ENCODE measurements at regions not wholly inside any gene's neighbourhood (a gene's known extent, or its start where the extent isn't known, plus 50 kb on each side); places are given as distances from the start of the nearest gene placed in this dataset.
A peak's percentile ranks its signal among the peaks of the same experiment; 100 is the strongest.

DNA sequence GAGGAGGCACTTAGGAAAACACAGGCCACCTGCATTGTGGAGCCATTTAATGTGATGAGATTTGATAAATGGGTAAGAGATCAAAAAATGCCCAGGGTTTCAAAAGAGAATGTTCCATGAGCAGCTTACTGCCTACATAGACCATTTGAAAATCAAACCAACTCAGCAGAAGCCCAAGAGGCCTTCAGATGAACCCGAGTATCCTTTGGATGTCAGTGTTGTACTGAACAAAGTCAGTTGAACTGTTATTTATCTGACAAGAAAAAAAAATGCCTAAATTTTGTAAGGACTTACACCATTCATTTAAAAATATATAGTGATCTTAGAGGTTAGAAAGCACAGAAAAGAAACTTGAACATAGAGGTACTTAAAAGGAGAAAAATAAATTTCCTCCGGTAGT lies 381.7 kb downstream of the ZFHX3 start:
- TF ChIP-seq, protein P1, sequence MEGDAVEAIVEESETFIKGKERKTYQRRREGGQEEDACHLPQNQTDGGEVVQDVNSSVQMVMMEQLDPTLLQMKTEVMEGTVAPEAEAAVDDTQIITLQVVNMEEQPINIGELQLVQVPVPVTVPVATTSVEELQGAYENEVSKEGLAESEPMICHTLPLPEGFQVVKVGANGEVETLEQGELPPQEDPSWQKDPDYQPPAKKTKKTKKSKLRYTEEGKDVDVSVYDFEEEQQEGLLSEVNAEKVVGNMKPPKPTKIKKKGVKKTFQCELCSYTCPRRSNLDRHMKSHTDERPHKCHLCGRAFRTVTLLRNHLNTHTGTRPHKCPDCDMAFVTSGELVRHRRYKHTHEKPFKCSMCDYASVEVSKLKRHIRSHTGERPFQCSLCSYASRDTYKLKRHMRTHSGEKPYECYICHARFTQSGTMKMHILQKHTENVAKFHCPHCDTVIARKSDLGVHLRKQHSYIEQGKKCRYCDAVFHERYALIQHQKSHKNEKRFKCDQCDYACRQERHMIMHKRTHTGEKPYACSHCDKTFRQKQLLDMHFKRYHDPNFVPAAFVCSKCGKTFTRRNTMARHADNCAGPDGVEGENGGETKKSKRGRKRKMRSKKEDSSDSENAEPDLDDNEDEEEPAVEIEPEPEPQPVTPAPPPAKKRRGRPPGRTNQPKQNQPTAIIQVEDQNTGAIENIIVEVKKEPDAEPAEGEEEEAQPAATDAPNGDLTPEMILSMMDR (conservative IDR thresholded peaks at IDR 0.05): no peak

DNA sequence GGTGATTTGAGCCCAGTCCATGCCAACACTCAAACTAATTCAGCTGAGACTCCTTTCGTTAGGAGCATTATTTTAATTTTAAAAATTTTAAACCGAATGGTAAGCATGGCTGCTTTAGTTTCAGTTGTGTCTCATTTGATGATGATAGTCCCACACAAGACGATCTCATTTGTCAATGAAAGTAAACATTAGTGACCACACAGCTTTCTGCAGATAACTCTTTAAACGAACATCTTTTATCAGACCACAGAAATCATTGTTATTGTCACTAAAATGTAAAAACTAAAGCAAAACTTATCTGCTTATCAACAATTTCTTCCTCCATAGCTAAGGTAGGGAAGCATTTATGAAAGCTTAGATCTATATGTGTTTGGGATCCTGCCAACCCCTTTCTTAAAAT lies 382.2 kb downstream of the ZFHX3 start:
- H3K27me3 Mint-ChIP-seq (ENCODE audit: low read depth): no peaks in the 10 kb centered on the region
- DNase-seq (ENCODE audit: low read depth, low spot score): no peak
- H3K9me3 Mint-ChIP-seq: peaks cover 9% of the 10 kb centered on the region
- H3K4me1 Mint-ChIP-seq: peaks cover 23% of the 10 kb centered on the region
- TF ChIP-seq, protein P1 (conservative IDR thresholded peaks at IDR 0.05): no peak
- H3K36me3 Mint-ChIP-seq (ENCODE audit: low read depth): peaks cover 22% of the 10 kb centered on the region
- no peak overlapping the region for H3K27ac Mint-ChIP-seq (ENCODE audit: unreplicated experiment)
- peak overlapping the region; percentile 96 for H3K4me3 Mint-ChIP-seq

More for the DNA sequence above, 381.7 kb downstream of the ZFHX3 start:
- Mint-ChIP-seq H3K9me3 (peaks cover 12% of the 10 kb centered on the region), H3K27me3 (ENCODE audit: low read depth) (no peaks in the 10 kb centered on the region), H3K36me3 (ENCODE audit: low read depth) (peaks cover 26% of the 10 kb centered on the region), H3K27ac (ENCODE audit: unreplicated experiment) (no peak overlapping the region), H3K4me3 (peak overlapping the region; percentile 96), H3K4me1 (peaks cover 23% of the 10 kb centered on the region)
- DNase-seq (ENCODE audit: low read depth, low spot score): no peak

DNA sequence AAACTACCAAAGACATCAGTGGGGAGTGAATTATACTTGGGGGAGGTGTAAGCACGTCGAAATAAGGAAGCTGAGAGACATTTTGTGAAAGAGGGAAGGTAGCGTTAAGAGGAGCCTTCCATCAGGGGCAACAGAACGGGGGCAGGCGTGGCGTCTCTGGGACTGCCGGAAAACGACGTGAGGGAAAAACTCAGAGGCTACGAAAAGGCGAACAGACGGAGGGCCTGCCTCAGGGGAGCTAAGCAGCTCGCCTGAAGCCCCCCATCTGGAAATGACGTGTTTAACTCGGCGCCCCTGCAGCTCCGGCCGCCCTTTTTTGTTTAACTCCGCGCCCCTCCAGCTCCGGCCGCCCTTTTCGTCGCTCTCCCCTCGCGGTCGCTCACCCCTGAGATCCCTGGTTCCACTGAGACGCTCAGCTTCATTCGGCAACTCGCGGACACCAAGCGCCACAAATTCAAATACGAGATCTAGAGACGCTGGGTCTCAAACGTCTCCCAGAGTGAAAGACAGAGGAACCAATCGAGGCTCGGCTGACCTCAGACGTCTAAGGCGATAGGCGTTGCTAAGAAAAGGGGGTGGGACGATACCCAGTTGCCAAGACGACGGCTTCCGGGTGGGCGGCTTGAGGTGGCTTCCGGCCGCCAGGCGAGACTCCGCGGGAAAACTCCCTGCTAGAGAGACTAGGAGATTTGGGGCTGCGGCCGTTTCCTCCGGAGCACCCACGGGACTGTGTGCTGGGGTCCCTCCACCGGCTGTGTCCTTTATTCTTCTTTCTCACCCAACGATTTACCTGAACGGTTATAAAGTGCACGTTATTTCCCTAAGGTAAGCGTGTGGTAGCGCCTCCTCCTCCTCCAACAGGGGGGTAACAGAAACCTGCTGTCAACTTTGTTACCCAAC lies 383.2 kb downstream of the ZFHX3 start:
- Mint-ChIP-seq H3K9me3 (peaks cover 9% of the 10 kb centered on the region), H3K36me3 (ENCODE audit: low read depth) (peaks cover 22% of the 10 kb centered on the region), H3K4me1 (peaks cover 23% of the 10 kb centered on the region), H3K4me3 (peak overlapping the region; percentile 96), H3K27ac (ENCODE audit: unreplicated experiment) (peak overlapping the region; percentile 100), H3K27me3 (ENCODE audit: low read depth) (no peaks in the 10 kb centered on the region)
- peak; percentile 88 for DNase-seq (ENCODE audit: low read depth, low spot score)
- TF ChIP-seq, protein P1 (conservative IDR thresholded peaks at IDR 0.05): peak; percentile 23

DNA sequence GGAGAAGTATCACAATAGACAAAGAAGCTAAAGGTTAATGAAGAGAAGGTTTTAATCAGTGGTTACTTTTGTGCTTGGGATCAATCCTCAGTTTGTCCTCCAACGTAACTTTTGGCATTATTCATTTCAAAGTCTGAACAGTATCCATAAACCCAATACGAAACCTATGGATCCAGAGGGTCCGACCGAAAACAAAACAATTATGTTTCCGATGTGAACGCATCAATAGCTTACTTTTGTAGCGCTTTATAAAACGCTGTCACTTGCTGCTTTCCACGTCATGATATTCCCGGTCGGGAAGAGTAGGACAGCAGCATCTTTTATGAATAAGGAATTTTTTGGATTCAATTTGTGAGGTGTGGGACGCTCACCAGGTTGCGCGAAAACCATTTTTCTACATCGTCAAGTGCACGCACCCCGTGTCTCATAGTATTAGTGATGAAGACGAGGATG lies 383.8 kb downstream of the ZFHX3 start:
- Mint-ChIP-seq H3K27ac (ENCODE audit: unreplicated experiment) (peak overlapping the region; percentile 100), H3K27me3 (ENCODE audit: low read depth) (no peaks in the 10 kb centered on the region), H3K4me3 (peak overlapping the region; percentile 96), H3K4me1 (peaks cover 23% of the 10 kb centered on the region), H3K9me3 (peaks cover 7% of the 10 kb centered on the region), H3K36me3 (ENCODE audit: low read depth) (peaks cover 19% of the 10 kb centered on the region)
- no peak for DNase-seq (ENCODE audit: low read depth, low spot score)
- TF ChIP-seq, protein P1 (conservative IDR thresholded peaks at IDR 0.05): no peak

DNA sequence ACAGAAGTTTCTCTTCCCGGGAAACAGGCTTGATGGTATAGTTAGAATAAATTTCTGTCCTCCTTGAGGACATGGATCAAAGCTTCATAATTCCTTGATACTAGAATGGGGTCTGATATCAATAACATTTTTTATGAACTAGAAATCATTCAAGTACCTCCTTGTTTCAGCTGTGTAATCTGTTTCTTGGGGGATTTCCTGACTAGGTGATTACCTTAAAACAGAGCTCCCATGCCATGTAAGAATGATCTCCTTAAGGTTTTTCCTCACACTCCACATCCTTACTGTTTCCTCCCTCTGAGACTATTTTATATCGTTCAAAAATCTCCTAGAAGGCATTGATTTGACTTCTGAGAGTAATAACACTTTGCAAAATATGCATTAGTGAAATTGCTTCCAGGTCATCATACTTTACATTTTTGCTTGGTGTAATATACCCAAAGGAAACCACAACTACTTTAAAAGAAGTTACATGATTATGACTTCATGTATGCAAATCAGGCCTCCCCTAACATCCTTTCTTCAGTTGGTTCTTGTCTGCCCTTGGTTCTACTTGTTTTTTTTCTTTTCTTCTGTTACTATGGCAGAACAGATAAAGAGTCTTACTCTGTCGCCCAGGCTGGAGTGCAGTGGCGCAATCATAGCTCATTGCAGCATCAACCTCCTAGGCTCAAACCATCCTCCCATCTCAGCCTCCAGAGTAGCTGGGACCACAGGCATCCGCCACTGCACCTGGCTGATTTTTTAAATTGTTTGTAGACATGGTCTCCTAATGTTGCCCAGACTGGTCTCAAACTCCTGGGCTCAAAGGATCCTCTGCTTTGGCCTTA lies 388.8 kb downstream of the ZFHX3 start:
- DNase-seq (ENCODE audit: low read depth, low spot score): no peak
- Mint-ChIP-seq H3K27me3 (ENCODE audit: low read depth) (no peaks in the 10 kb centered on the region), H3K4me3 (no peak overlapping the region), H3K36me3 (ENCODE audit: low read depth) (peaks cover 6% of the 10 kb centered on the region), H3K4me1 (peaks cover 5% of the 10 kb centered on the region), H3K9me3 (peaks cover 5% of the 10 kb centered on the region), H3K27ac (ENCODE audit: unreplicated experiment) (no peak overlapping the region)
- TF ChIP-seq, protein P1 (conservative IDR thresholded peaks at IDR 0.05): no peak

All from neural crest cell (in vitro differentiated cells).